ENCODE measurements at regions not wholly inside any gene's neighbourhood (a gene's known extent, or its start where the extent isn't known, plus 50 kb on each side); places are given as distances from the start of the nearest gene placed in this dataset.
A peak's percentile ranks its signal among the peaks of the same experiment; 100 is the strongest.

- Histone ChIP-seq H3K4me1 (no peaks in the 10 kb centered on the region), H3K9me3 (no peaks in the 10 kb centered on the region), H3K27me3 (no peaks in the 10 kb centered on the region), H3K27ac (peak overlapping the region in 1 of 12 donors; percentile 80), H3K4me3 (no peak overlapping the region), H3K36me3 (no peaks in the 10 kb centered on the region)
- ATAC-seq (no peak), DNase-seq (no peak)
- intact Hi-C loops (cut with DNase I) = no loop called here
- 82 to 88% (median 84%) methylated on average over 6 of the region's 6 CpGs for WGBS, 4 donors
- TF ChIP-seq POLR2A (IDR thresholded peaks at IDR 0.05) = no peak
- TF ChIP-seq, protein P1, sequence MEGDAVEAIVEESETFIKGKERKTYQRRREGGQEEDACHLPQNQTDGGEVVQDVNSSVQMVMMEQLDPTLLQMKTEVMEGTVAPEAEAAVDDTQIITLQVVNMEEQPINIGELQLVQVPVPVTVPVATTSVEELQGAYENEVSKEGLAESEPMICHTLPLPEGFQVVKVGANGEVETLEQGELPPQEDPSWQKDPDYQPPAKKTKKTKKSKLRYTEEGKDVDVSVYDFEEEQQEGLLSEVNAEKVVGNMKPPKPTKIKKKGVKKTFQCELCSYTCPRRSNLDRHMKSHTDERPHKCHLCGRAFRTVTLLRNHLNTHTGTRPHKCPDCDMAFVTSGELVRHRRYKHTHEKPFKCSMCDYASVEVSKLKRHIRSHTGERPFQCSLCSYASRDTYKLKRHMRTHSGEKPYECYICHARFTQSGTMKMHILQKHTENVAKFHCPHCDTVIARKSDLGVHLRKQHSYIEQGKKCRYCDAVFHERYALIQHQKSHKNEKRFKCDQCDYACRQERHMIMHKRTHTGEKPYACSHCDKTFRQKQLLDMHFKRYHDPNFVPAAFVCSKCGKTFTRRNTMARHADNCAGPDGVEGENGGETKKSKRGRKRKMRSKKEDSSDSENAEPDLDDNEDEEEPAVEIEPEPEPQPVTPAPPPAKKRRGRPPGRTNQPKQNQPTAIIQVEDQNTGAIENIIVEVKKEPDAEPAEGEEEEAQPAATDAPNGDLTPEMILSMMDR (IDR thresholded peaks at IDR 0.05) = no peak
These were observed 133.8 kb upstream of the MCTP2 start for GRCh38 chr15:94097552-94097951.

GRCh38 chr15:94094310-94094709, 137.1 kb upstream of the MCTP2 start:
- intact Hi-C loops (cut with DNase I) = no loop called here
- ATAC-seq = no peak
- no peak for TF ChIP-seq POLR2A (IDR thresholded peaks at IDR 0.05)
- TF ChIP-seq, protein P1 (IDR thresholded peaks at IDR 0.05) = no peak
- Histone ChIP-seq H3K4me3 (no peak overlapping the region), H3K36me3 (no peaks in the 10 kb centered on the region), H3K4me1 (no peaks in the 10 kb centered on the region), H3K9me3 (no peaks in the 10 kb centered on the region), H3K27ac (no peak overlapping the region), H3K27me3 (peaks cover 0 to 5% (median 0%) of the 10 kb centered on the region in 9 donors)
- no peak for DNase-seq
- 67 to 68% (median 67%) methylated on average over 1 of the region's 1 CpG for WGBS, 4 donors

GRCh38 chr15:94086341-94086740, 145.0 kb upstream of the MCTP2 start:
- no peak for DNase-seq
- no peaks in the 10 kb centered on the region for H3K9me3 ChIP-seq
- H3K27ac ChIP-seq = peak overlapping the region in 1 of 12 donors; percentile 14
- H3K36me3 ChIP-seq = no peaks in the 10 kb centered on the region
- intact Hi-C loops (cut with DNase I) = no loop called here
- TF ChIP-seq, protein P1 (IDR thresholded peaks at IDR 0.05) = no peak
- no peak for TF ChIP-seq POLR2A (IDR thresholded peaks at IDR 0.05)
- H3K27me3 ChIP-seq = peaks cover 0 to 5% (median 0%) of the 10 kb centered on the region in 9 donors
- ATAC-seq = no peak
- H3K4me3 ChIP-seq = no peak overlapping the region
- H3K4me1 ChIP-seq = no peaks in the 10 kb centered on the region

GRCh38 chr15:94083467-94084052, 147.8 kb upstream of the MCTP2 start:
- no peak for TF ChIP-seq POLR2A (IDR thresholded peaks at IDR 0.05)
- TF ChIP-seq, protein P1 (IDR thresholded peaks at IDR 0.05) = no peak
- H3K9me3 ChIP-seq = no peaks in the 10 kb centered on the region
- no peak for DNase-seq
- H3K27me3 ChIP-seq = peaks cover 0 to 5% (median 0%) of the 10 kb centered on the region in 9 donors
- H3K4me3 ChIP-seq = no peak overlapping the region
- 72 to 87% (median 80%) methylated on average over 6 of the region's 6 CpGs for WGBS, 4 donors
- intact Hi-C loops (cut with DNase I) = no loop called here
- H3K36me3 ChIP-seq = no peaks in the 10 kb centered on the region
- H3K27ac ChIP-seq = peak overlapping the region in 1 of 12 donors; percentile 63
- ATAC-seq = peak in 1 of 4 donors; percentile 33
- no peaks in the 10 kb centered on the region for H3K4me1 ChIP-seq
